ENCODE measurements at regions not wholly inside any gene's neighbourhood (a gene's known extent, or its start where the extent isn't known, plus 50 kb on each side); places are given as distances from the start of the nearest gene placed in this dataset.

GRCh38 chr5:4880304-4880741, 259.8 kb upstream of the ADAMTS16 start:
- no peak for DNase-seq (ENCODE audit: low read depth)

DNA sequence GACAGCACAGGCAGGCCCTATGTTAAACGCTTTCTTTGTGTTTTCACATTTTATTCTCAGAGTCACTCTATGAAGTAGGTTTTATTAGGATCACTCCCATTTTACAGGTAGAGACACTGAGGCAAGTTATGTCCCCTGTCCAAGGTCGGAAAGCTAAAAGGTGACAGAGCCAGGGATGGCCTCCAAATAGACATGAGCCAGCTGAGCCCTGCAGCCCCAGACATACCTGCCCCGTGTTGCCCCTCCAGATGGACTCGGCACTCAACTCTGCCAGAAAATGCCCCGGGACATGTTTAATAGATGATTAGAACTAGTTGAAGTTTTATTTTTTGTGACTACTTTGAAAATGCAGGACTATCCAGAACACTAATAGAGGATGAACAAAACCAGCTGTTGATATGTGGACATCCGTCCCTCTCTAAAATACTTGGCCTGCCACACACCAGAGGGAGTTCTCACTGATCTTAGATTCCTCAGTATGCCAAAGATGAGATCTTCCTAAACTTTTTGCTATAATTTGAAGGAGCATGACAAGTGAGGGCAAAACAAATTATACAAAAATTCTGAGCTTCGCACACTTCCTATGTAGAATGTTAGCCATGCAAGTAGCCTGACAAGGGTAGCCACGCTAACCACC, 258.6 kb upstream of the ADAMTS16 start:
- no peak for DNase-seq (ENCODE audit: low read depth)

- DNase-seq (ENCODE audit: low read depth) = no peak
Measured at GRCh38 chr5:4882186-4882585, 257.9 kb upstream of the ADAMTS16 start.

DNA sequence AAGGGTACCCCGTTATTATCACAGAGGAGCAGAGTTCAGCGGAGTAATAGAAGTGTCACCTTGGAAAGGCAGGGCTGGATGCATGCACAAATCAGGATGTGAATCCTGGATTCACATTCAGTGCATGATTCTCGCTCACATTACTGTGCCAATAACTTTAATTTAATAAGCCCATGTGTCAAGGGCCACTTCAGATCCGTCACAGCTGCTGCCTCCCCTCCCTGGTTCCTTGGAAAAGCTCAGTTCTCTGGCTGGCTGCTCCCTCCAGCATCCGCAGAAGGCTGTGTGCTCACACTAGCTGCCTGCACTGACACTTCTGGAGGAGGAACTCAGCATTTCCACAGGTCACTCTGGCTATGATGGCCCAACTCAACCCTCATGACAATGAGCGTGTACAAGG, 256.8 kb upstream of the ADAMTS16 start:
- no peak for DNase-seq (ENCODE audit: low read depth)

- DNase-seq (ENCODE audit: low read depth) = no peak
Measured at GRCh38 chr5:4893063-4893744, 246.9 kb upstream of the ADAMTS16 start.

GRCh38 chr5:4896328-4896727, 243.8 kb upstream of the ADAMTS16 start:
- no peak for DNase-seq (ENCODE audit: low read depth)

DNA sequence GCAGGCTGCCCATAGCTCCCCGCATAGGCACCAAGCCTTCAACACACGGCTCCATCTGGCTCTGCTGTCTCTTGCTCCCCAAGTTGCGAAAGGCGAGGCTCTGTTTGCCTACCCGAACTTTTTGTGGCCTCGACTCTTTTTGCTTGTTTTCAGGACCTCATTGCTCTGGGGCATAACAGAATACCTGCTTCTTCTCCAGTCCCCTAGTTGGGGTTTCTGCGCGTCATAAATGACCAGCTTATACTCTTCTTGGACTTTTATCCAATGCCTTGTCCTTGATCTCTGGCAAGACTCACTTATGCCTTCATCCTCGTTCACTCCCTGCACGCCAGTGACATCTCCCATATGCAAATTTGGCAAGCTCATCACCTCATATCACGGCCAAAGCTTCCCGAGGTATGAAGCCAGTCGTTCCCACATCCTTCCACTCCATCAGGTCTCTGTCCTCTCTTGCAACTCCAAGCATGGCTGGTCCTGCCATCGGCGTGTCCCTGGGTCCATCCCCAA, 238.8 kb upstream of the ADAMTS16 start:
- DNase-seq (ENCODE audit: low read depth) = no peak

- no peak for DNase-seq (ENCODE audit: low read depth)
Measured at GRCh38 chr5:4901924-4902323, 238.2 kb upstream of the ADAMTS16 start.

DNA sequence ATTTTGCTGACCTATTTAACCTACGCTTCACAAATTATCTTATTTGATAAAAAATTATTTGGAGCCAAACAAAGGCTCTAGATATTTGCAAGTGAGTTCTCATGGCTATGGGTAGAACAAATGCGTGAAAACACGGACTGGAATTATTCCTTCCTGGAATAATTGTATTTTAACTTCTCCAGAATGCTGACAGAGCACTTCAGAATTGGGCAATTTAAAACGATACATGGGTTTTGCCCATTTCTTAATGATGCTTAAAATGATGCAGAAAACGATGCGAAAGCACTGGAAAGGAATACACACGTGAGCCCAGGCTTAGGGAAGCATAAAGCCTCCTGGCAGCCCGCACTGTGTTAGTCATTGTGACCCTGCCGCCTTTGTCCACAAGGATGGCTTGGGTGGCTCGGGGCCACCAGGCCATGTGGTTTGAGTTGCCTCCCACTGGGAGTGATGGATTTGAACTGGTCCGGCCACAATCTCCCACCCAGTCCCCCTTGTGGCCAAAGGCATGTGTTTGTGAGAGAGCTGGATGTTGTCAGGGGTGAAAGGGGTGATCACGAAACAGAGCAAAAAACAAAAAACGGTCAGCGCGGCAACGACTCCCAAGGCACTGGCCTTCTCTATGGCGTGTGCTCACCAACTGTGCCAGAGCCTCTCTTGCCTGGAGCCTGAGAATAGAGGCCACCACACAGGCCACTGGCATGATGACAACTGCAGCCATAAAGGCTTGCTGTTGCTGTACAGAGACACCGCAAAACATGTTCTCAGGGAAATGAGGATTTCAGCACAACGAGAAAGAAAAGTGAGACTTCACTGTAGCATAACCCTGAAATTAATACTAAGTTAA, 234.2 kb upstream of the ADAMTS16 start:
- no peak for DNase-seq (ENCODE audit: low read depth)

DNA sequence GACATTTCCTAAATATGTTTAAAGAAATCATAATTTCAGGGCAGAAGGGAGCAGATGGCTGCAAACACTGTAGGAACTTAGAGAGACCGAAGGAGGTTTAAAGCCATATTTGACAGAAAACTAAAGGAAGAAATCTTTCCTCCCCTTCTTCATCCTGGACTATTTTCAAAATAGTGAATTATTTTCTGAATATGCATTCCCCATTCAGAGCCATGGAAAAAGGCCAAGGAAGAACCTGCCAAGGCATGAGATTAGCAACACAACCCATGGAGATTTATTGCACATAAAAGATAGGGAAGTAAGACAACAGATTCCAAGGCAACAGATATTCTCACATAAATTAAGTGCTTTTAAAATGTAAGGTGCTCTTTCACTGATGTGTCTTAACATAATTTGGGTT, 233.3 kb upstream of the ADAMTS16 start:
- DNase-seq (ENCODE audit: low read depth) = no peak

GRCh38 chr5:4907571-4907970, 232.6 kb upstream of the ADAMTS16 start:
- DNase-seq (ENCODE audit: low read depth) = no peak

GRCh38 chr5:4909086-4909485, 231.0 kb upstream of the ADAMTS16 start:
- no peak for DNase-seq (ENCODE audit: low read depth)

GRCh38 chr5:4911646-4912403, 228.3 kb upstream of the ADAMTS16 start:
- DNase-seq (ENCODE audit: low read depth) = no peak

GRCh38 chr5:4921929-4922328, 218.2 kb upstream of the ADAMTS16 start:
- no peak for DNase-seq (ENCODE audit: low read depth)

DNA sequence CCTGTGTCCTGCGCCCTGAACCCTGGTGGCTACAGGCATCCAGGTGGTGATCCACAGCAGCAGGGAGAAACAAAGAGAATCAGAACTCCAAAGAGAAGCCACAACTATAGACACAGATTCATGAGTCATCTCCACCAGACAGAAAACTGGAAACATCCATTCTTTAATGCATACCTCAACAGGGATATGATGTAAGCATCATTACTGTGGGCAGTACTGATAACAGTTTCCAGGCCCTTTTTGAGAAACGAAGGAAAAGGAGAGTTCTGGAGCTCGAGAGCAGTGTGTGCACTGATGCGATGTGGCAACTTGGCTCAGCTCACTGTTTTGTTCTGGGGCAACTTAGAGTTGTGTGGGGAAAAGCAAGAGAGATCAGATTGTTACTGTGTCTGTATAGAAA, 215.6 kb upstream of the ADAMTS16 start:
- no peak for DNase-seq (ENCODE audit: low read depth)

GRCh38 chr5:4927097-4927496, 213.0 kb upstream of the ADAMTS16 start:
- DNase-seq (ENCODE audit: low read depth) = no peak

GRCh38 chr5:4928409-4928808, 211.7 kb upstream of the ADAMTS16 start:
- no peak for DNase-seq (ENCODE audit: low read depth)

DNA sequence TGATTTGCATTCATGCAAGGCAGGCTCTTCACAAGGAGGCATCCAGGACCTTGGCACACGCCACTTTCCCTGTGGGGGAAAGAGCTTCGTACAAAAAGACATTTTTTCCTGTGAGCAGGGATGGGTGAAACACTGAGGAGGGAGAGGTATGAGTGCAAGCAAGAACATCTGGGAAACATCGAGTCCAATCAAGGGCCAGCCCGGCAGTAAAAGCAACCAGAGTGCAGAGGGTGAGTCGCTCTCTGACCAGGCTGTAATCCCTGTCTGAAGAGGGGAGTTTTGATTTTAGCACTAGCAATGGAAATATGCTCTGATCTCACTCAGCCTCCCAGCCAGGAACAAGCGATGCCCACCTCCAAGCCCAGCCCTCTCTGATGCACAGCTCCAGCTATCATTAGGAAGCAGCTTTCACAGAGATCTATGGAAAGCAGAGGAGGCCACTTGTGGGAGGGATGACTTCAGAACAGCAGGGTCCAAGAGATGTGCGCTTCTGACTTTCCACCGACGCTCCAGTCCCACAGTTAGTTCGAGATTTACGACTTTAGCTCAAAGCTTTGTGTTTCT, 211.0 kb upstream of the ADAMTS16 start:
- no peak for DNase-seq (ENCODE audit: low read depth)

DNA sequence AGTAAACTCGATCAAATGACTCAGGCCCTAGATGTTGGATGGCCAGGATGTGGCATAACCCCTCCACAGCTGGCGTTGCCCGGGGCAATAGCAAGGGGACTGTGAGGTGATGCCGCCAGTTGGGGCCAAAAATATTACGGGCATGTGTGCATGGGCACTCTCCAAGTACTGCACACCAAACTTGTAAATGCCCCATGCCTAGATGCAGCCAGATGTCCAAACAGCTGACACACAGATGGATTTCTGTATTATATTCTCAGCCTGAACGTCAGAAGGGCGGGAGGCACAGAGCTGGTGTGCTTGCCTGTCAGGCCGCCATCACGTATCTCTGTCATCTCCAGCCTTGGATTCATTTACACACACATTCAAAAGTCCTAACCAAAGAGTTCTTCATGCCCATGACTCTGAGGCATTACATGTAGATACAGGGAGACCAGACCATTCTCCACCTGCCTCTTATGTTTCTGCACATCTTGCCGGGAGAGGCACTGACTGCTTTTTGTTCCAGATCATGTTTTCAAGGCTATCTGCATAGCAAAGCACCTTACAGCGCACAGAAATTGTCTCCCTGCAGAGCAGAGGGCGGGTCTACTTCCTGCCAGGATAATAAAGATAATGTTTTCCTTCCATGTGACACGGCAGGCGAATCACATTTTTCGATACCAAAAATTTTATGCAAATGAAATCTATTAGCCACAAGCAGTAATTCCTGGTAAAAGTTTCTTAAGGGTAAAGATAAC, 200.9 kb upstream of the ADAMTS16 start:
- DNase-seq (ENCODE audit: low read depth) = no peak

DNA sequence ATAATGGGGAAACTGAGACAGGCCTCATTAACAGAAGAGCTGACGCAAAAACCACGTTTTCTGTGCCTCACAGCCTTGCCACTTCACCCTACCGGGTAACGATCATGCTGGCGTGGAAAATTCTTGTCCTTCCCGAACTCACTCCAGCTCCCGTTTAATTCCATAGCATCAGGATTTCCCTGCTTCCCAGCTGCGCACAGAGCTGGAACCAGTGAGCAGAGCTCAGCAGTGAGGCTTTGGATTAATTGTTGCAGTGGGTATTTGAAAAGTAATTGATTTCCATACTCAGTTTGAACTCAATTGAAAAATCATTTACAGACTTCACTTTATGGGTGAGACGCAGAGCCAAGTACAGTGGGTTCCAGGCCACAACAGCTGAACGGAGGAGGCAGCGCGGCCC, 199.0 kb upstream of the ADAMTS16 start:
- no peak for DNase-seq (ENCODE audit: low read depth)
